HL-60 (cell line): ENCODE measurements at regions not wholly inside any gene's neighbourhood (a gene's known extent, or its start where the extent isn't known, plus 50 kb on each side); places are given as distances from the start of the nearest gene placed in this dataset.

ENCODE experiments used
- CTCF ChIP-seq: IDR thresholded peaks from one replicate; pipeline ENCODE4 v1.5.1; 2011; ENCODE audit warnings: low read length, control low read depth, inconsistent platforms; ENCODE audit not compliant: insufficient read depth
- POLR2AphosphoS5 ChIP-seq: IDR thresholded peaks from 2 replicates; pipeline ENCODE4 v1.6.1; 2012; ENCODE audit warnings: low read depth
- SPI1 ChIP-seq: IDR thresholded peaks from 2 replicates; pipeline ENCODE4 v1.6.1; 2012; ENCODE audit warnings: low read depth, mild to moderate bottlenecking, borderline replicate concordance

GRCh38 chrX:96244955-96245354, 439.7 kb upstream of the DIAPH2 start:
- TF ChIP-seq CTCF (no peak), SPI1 (no peak), POLR2AphosphoS5 (no peak)
